ENCODE measurements at regions not wholly inside any gene's neighbourhood (a gene's known extent, or its start where the extent isn't known, plus 50 kb on each side); places are given as distances from the start of the nearest gene placed in this dataset.
A peak's percentile ranks its signal among the peaks of the same experiment; 100 is the strongest.
"Not testable (repeated sequence)": the region's sequence is repeated elsewhere in the genome, so short reads cannot be mapped to it uniquely, and the experiment has no call there.

DNA sequence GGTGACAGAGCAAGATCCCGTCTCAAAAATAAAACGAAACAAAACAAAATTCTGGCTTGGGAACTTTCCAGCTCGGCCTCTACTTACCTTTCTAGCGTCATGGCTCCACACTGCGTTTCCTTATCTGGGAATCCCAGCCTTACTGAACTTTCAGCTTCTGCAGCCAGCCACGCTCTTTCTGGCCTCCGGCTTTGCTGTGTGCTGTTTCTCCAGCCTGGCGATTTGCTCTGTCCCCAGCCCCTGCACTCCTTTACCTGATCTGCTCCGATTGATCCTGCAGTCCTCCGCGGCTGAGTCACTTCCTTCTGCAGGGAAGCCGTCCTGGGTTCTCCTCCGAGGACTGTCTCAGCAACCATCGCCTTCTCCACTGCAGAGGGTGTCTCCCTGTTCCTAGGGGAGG, 71.0 kb upstream of the FAM171A1 start:
- H3K9ac ChIP-seq (ENCODE audit: low read depth, low read length): no peak overlapping the region
- no peaks in the 10 kb centered on the region; the same call in 1 of the 2 replicates for H3K4me1 ChIP-seq (ENCODE audit: insufficient read depth, low read length)
- no peaks in the 10 kb centered on the region for H3K9me3 ChIP-seq (ENCODE audit: control insufficient read depth, insufficient read depth, low read length)
- H3K36me3 ChIP-seq (ENCODE audit: insufficient read depth, low read length): no peaks in the 10 kb centered on the region

DNA sequence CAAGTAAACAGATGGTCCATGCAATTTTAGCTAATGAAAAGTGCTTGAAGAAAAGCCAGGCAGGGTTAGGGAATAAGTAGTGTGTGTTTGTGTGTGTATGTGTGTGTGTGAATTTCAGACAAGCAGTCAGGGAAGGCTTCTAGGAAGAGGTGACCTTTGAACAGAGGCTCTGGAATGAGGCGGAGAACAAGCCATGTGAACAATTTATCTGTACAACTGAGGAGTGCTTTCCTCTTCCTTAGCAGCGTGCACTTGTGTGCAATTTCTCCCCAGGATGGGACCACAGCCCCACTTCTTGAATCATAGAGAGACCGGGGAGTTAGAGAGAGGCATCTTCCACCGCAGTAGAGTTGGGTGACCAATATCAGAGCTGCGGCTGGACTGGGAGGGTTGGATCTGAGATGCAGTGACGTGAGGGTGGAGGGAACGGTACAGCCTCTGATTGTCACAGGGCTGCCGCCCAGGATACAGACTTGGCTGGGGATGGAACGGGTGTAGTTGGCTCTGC, 69.2 kb upstream of the FAM171A1 start:
- Histone ChIP-seq H3K9me3 (ENCODE audit: control insufficient read depth, insufficient read depth, low read length) (no peaks in the 10 kb centered on the region), H3K9ac (ENCODE audit: low read depth, low read length) (no peak overlapping the region), H3K4me1 (ENCODE audit: insufficient read depth, low read length) (no peaks in the 10 kb centered on the region; the same call in 1 of the 2 replicates), H3K36me3 (ENCODE audit: insufficient read depth, low read length) (no peaks in the 10 kb centered on the region)

DNA sequence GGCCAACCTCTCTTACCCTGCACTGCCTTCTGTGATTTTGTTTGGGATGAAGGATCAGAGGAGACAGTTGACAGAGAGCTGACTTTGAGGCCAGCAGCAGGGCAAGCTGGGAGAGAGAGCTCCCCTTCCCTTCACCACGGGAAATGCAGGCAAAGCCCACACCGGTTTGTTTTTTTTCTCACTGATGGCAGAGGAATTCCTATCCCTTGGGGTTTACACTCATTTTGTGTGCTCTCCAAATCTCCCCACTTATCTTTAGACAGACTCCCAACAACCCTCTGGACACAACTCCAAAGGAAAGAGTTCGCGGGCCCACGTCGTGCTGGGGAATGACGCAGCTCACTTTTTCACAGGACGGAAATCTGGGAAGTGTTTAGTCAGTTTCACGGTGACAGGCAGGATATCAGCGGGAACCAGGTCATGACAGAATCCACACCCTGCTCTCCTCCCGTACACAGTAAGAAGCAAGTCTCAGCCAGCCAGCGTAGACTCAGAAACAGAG, 68.3 kb upstream of the FAM171A1 start:
- H3K9ac ChIP-seq (ENCODE audit: low read depth, low read length): peak overlapping the region; percentile 32; the same call in 1 of the 2 replicates
- H3K36me3 ChIP-seq (ENCODE audit: insufficient read depth, low read length): no peaks in the 10 kb centered on the region
- H3K4me1 ChIP-seq (ENCODE audit: insufficient read depth, low read length): no peaks in the 10 kb centered on the region; the same call in 1 of the 2 replicates
- H3K9me3 ChIP-seq (ENCODE audit: control insufficient read depth, insufficient read depth, low read length): no peaks in the 10 kb centered on the region

DNA sequence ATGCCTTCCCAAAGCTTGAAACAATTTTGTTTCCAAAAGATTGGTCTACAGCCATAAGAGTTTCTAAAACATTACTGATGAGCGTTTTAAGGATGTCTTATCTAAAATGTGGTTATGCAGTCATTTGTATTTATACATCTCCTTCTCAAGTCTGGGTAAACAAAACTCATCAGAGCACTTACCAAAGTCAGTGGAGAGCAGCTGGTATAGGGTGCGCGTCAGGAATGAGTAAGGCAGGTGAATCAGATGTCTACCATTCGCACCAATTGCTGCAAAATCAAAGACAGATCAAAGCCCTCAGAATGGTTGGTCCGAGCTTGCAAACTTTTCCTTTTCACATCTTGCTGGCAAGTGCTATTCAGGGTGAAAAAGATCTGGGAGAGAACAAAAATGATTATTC, 65.6 kb upstream of the FAM171A1 start:
- no peaks in the 10 kb centered on the region for H3K4me1 ChIP-seq (ENCODE audit: insufficient read depth, low read length)
- H3K9me3 ChIP-seq (ENCODE audit: control insufficient read depth, insufficient read depth, low read length): no peaks in the 10 kb centered on the region
- H3K9ac ChIP-seq (ENCODE audit: low read depth, low read length): no peak overlapping the region
- H3K36me3 ChIP-seq (ENCODE audit: insufficient read depth, low read length): no peaks in the 10 kb centered on the region

DNA sequence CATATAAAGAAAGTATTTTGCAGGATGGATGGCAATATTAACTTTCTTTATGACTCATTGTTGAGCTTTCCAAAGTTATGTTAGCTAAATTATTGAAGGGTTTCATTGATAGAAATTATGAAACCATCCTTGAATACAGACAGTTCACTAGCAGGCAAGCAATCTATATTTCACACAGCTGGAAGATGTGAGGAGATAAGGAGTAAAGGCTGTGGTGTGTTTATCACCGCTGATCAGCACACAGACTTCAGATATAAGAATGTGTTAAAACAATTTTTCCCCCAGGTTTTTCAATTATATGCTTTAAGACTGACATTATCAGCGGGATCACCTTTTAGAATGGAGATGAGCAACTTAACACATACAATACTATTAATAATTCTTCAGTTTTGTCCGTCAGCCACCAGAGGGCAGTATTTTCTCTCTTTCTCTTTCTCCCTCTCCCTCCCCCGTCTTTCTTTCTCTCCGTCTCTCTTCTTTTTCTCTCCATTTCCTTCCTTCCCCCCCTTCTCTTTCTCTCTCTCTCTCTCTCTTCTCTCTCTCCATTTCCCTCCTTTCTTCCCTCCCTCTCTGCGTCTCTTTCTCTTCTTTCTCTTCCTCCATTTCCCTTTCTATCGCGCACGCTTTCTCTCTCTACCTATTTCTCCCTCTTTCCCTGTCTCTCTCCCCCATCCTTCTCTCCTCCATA, 62.9 kb upstream of the FAM171A1 start:
- Histone ChIP-seq H3K9me3 (ENCODE audit: control insufficient read depth, insufficient read depth, low read length) (no peaks in the 10 kb centered on the region), H3K9ac (ENCODE audit: low read depth, low read length) (peak overlapping the region; percentile 41; the same call in 1 of the 2 replicates), H3K4me1 (ENCODE audit: insufficient read depth, low read length) (no peaks in the 10 kb centered on the region), H3K36me3 (ENCODE audit: insufficient read depth, low read length) (no peaks in the 10 kb centered on the region)

DNA sequence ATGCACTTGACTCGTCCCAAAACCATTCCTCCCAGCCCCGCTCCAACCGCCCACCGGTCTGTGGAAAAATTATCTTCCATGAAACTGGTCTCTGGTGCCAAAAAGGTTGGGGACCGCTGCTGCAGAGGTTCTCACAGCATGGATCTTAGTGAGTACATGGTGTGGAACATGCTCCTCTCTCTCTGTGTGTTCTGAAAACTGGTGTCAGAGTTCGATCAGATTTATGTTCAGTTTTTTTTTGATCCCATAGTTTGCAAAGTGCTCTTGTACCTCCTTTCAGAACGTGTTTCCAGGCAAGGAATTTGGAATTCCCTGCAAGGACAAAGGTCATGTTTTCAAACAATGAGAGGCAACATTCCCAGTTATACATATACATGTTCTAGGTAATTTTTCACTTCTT, 61.2 kb upstream of the FAM171A1 start:
- no peaks in the 10 kb centered on the region for H3K9me3 ChIP-seq (ENCODE audit: control insufficient read depth, insufficient read depth, low read length)
- H3K36me3 ChIP-seq (ENCODE audit: insufficient read depth, low read length): no peaks in the 10 kb centered on the region
- H3K9ac ChIP-seq (ENCODE audit: low read depth, low read length): no peak overlapping the region
- H3K4me1 ChIP-seq (ENCODE audit: insufficient read depth, low read length): no peaks in the 10 kb centered on the region

DNA sequence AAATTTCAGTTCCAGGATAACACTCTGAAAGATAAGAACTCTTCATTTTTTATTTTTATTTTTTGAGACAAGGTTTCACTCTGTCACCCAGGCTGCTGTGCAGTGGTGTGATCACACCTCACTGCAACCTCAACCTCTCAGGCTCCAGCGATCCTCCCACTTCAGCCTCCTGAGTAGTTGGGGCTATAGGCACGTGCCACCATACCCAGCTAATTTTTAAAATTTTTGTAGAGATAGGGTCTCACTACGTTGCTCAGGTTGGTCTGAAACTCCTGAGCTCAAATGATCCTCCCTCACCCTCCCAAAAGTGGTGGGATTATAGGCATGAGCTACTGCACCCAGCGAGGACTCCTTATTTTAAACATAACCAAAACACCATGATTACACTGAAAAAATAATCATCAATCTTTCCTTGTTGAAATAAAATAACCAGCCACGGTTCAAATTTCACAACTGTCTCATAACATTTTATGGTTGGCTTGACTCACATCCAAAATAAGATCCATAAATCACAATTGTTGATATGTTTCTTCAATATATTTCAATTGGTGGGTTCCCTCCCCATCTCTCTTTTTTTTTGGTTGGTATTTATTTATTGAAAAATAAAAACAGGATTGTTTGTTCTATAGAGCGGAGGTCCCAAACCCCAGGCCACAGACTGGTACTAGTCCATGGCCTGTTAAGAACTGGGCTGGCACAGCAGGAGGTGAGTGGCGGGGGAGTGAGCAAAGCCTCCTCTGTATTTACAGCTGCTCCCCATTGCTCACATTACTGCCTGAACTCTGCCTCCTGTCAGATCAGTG, 60.1 kb upstream of the FAM171A1 start:
- Histone ChIP-seq H3K9me3 (ENCODE audit: control insufficient read depth, insufficient read depth, low read length) (no peaks in the 10 kb centered on the region), H3K36me3 (ENCODE audit: insufficient read depth, low read length) (no peaks in the 10 kb centered on the region), H3K4me1 (ENCODE audit: insufficient read depth, low read length) (no peaks in the 10 kb centered on the region), H3K9ac (ENCODE audit: low read depth, low read length) (no peak overlapping the region)

DNA sequence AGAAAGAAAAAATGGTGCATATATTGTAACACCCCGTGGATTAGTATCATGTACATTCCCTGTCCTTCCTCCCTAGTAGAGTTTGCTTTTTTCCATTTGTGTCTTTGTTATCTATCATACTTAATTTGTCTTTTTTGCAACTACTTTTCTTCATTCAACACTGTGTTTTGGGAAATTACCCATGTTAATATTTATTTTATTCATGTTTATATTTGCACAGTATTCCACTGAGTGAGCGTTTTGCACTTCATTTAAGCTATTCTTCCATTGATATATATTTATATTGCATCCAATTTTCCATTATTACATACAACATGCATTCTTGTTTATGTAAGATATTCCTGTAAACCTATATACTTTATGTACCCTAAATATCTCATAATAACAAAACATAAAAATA, 57.6 kb upstream of the FAM171A1 start:
- no peaks in the 10 kb centered on the region for H3K36me3 ChIP-seq (ENCODE audit: insufficient read depth, low read length)
- no peaks in the 10 kb centered on the region for H3K4me1 ChIP-seq (ENCODE audit: insufficient read depth, low read length)
- H3K9me3 ChIP-seq (ENCODE audit: control insufficient read depth, insufficient read depth, low read length): no peaks in the 10 kb centered on the region
- no peak overlapping the region for H3K9ac ChIP-seq (ENCODE audit: low read depth, low read length)

DNA sequence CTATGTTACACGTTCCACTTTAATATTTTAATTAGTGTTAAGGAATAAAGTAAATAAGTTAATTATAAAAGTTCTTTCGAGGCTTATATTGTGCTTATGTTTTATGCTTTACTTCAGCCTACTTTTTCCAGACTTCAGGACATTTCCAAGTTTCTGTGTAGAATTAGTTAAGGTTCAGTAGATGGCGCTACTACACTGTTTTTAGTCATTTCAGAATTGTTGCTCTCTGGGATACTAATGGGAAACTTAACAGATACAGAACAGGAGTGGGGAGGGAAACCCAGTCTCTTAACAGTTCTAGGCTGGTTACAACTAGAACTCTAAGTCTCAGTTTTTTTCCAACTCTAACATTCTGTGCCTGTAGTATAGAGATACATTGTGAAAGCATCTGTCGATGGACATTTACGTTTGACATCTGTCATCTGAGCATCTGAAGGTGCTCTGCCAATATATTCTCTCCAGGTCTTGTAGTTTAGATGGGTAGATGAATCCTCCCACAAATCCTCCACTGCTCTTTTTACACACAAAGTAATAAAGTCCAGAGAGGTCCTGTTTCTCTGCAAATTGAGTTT, 56.8 kb upstream of the FAM171A1 start:
- Histone ChIP-seq H3K9me3 (ENCODE audit: control insufficient read depth, insufficient read depth, low read length) (no peaks in the 10 kb centered on the region), H3K4me1 (ENCODE audit: insufficient read depth, low read length) (no peaks in the 10 kb centered on the region), H3K36me3 (ENCODE audit: insufficient read depth, low read length) (no peaks in the 10 kb centered on the region), H3K9ac (ENCODE audit: low read depth, low read length) (no peak overlapping the region)

DNA sequence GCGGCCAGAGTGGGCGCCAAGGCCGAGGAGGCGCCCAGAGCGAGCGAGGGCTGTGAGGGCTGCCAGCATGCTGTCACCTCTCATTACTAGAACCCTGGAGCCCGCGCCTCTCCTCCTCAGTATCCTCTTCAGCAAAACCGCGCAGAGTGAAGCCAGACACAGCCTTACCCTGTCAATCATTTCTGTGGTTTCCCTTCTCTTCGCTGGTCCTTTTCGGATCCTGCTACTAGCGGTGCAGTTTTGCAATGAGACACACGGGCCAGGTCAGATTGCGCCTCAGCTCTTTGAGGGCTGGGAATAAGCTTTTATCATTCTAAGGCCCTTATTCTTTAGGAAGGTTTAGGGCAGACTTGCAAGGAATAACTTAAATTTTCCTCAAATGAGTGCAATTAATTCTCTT, 55.5 kb upstream of the FAM171A1 start:
- no peak overlapping the region for H3K9ac ChIP-seq (ENCODE audit: low read depth, low read length)
- no peaks in the 10 kb centered on the region for H3K9me3 ChIP-seq (ENCODE audit: control insufficient read depth, insufficient read depth, low read length)
- no peaks in the 10 kb centered on the region for H3K36me3 ChIP-seq (ENCODE audit: insufficient read depth, low read length)
- no peaks in the 10 kb centered on the region for H3K4me1 ChIP-seq (ENCODE audit: insufficient read depth, low read length)

DNA sequence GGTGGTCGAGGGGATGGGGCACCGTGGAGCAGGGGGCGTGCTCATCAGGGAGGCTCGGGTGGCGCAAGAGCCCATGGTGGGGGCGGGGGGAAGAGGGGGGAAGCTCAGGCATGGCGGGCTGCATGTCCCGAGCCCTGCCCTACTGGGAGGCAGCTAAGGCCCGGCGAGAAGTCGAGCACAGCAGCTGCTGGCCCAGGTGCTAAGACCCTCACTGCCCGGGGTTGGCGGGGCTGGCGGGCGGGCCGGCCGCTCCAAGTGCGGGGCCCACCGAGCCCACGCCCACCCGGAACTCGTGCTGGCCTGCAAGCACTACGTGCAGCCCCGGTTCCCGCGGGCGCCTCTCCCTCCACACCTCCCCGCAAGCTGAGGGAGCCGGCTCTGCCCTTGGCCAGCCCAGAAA, 55.0 kb upstream of the FAM171A1 start:
- no peaks in the 10 kb centered on the region for H3K9me3 ChIP-seq (ENCODE audit: control insufficient read depth, insufficient read depth, low read length)
- H3K36me3 ChIP-seq (ENCODE audit: insufficient read depth, low read length): no peaks in the 10 kb centered on the region
- no peak overlapping the region for H3K9ac ChIP-seq (ENCODE audit: low read depth, low read length)
- no peaks in the 10 kb centered on the region for H3K4me1 ChIP-seq (ENCODE audit: insufficient read depth, low read length)

DNA sequence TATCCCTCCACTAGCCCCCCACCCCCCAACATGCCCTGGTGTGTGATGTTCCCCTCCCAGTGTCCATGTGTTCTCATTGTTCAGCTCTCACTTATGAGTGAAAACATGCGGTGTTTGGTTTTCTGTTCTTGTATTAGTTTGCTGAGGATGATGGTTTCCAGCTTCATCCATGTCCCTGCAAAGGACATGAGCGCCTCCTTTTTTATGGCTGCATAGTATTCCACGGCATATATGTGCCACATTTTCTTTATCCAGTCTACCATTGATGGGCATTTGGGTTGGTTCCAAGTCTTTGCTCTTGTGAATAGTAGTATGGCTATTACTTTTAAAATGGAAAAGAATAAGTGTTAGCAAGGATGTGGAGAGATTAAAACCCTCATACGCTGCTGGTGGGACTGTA, 50.8 kb upstream of the FAM171A1 start:
- H3K4me1 ChIP-seq (ENCODE audit: insufficient read depth, low read length); H3K9me3 ChIP-seq (ENCODE audit: control insufficient read depth, insufficient read depth, low read length); H3K36me3 ChIP-seq (ENCODE audit: insufficient read depth, low read length); H3K9ac ChIP-seq (ENCODE audit: low read depth, low read length): not testable (repeated sequence)

All from ES-I3 (cell line).